ENCODE measurements at regions not wholly inside any gene's neighbourhood (a gene's known extent, or its start where the extent isn't known, plus 50 kb on each side); places are given as distances from the start of the nearest gene placed in this dataset.
"Not testable (repeated sequence)": the region's sequence is repeated elsewhere in the genome, so short reads cannot be mapped to it uniquely, and the experiment has no call there.

DNA sequence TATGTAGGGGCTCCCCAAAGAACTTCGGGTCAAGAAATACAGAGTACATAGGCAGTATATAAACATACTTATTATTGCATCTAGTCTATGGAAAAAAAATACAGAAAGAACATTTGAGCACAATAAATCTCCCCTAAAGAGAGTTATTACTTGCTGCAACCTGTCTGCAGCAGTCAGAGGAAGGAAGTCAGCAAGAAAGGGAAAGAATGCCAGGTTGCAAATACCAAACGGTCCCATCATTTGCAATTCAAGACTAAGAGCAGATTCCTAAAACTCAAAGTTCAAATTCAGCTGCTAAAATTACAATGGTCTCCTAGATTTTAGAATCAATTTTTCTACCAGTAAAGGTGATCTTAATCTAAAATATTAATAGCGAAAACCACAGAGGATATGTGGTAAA is 236.2 kb upstream of the NUDT6 start:
- no peak for DNase-seq (ENCODE audit: low spot score)

DNA sequence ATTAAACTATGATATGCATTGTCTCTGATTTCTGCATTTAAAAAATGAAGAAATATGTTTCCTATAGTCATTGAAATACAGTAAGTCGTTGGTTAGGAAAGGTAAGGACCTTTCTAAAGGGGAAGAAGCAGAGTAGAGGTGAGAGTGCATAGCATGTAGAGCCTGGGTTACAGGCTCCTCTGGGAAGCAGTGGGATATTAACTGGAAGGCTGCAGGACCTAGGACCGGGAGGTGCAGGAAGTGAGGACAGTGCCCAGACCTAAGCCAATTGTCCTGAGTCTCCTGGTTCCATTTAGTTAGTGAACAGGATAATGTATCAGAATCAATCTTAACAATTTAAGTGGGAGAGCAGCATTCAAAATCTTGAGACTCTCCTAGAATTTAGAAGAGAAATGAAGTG is 237.1 kb upstream of the NUDT6 start:
- DNase-seq (ENCODE audit: low spot score): no peak

DNA sequence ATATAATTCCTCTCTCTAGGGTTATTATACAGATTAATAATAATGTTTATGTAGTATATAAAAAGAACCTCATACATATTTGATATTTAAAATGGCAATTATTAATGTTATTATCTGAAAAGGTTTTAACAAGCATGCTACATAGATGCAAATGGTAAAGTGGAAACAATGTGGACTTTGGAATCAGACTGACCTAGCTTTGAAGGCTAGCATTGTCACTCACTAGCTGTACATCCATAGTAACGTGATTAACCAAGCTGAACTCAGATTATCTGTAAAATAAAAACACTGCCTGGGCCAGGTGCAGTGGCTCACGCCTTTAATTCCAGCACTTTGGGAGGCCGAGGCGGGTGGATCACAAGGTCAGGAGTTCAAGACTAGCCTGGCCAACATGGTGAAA is 233.7 kb upstream of the SPRY1 start:
- DNase-seq (ENCODE audit: low spot score): no peak

DNA sequence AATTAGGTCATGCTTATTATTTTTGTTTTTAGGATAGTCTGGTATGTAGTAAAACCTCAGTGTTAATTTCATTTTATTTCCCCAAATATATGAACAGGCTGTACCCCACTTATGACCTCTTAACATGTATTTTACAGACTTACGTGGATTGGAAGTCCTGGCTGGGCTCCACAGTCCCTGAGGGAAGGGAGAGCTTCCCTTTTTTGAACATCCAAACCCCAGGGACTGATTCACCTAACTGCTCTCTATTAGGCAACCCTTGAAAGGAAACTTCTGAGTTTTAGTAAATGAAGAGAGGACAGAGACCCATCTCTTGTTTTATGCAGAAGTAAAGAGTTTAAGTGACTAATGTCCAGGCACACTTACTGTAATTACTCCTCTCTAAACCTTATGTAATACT is 233.1 kb upstream of the SPRY1 start:
- no peak for DNase-seq (ENCODE audit: low spot score)

DNA sequence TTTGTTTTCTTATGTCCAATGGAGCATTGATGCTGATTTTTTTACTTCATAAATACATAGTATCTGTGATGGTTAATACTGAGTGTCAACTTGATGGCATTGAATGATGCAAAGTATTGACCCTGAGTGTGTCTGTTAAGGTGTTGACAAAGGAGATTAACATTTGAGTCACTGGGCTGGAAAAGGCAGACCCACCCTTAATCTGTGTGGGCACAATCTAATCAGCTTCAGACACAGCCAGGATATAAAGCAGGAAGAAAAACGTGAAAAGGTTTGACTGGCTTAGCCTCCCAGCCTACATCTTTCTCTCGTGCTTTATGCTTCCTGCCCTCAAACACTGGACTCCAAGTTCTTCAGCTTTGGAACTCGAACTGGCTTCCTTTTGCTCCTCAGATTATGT is 230.6 kb upstream of the SPRY1 start:
- DNase-seq (ENCODE audit: low spot score): no peak

DNA sequence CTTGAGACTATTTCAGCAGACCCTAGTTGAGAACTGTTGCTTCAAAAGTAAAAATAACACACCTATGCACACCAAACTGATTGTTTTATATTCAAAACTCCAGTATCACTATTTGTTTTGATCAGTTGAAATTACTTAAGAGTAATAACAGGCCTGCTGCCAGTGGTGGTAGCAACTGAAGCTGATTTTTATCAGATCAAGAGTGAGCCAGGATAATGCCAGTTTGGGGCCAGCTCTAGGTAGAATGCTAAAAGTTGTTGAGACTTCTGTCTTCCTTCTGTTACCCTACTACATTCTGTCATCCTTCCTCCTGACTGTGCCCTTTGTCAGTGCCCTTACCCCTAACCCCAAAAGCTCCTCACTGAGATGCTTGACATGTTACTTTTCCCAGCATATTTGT is 228.7 kb upstream of the SPRY1 start:
- no peak for DNase-seq (ENCODE audit: low spot score)

DNA sequence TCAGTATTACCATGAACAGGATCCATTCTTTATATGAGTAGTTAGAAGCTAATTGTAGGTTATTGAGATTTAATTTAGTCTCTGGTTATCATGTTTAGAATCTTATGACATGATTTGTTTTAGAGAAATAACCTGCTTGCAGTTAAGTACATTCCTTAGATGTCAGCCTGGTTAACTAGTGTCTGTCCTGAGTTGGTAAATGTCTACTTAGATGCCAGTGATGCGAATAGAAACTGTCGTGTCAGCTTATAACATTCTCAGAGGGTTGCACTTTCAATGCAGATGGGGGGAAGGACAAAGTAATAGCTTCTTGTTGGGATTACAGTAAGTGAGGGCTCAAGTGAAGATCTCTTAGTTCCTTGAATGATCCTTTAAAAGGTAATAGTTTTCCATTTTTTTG is 227.8 kb upstream of the SPRY1 start:
- no peak for DNase-seq (ENCODE audit: low spot score)

DNA sequence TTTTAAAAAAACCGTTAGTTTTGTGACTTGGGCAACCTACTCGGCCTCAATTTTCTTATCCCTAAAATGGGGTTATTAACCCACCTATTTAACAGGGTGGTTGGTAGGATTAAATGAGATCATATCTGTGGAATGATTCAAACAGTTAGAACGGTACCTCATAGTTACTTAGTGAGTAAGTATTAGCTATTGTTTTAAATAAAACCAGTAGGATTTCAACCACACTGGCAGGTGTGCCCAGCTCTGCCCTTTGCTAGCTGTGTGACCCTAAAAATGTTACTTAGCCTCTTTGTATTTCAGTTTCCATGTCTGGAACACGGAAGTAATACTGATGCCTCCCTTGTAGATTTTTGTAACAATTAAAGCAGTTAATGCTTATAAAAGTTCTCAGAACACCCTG is 225.8 kb upstream of the SPRY1 start:
- no peak for DNase-seq (ENCODE audit: low spot score)

DNA sequence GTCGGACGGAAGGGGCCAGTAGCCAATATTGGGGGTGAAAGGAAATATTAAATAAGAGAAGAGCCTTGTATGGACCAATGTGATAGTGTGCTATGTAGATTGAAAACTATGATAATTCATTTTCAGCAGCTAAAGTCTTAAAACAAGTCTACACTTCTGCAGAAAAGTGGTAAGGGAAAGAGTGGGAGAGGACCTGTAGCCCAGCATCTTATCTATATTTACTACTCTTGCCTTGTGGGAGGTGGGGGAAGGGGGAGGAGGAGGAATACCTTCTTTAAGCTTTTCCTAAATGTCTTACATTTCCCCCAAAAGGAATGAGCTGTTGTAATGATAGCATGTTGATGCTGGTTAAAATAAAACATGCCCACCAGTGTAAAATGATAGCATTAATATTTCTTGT is 220.0 kb upstream of the SPRY1 start:
- DNase-seq (ENCODE audit: low spot score): no peak

DNA sequence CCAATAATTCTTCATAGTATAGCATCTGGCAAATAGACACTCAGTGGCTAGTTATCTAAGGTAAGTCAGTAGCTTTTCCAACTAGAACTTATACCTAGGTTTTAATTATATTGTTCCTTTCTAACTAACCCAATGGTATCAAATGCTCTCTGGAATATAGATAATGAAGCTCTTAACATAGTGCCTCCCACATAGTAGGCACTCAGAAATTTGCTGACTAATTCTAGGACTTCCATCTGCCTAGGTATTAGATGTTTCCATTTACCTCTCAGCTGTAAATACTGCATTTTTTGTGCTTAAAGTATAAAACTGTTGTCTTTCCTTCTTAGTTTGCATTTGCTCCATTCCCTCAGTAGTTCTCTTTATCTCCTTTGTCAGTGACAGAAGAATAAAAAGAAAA is 214.3 kb upstream of the SPRY1 start:
- DNase-seq (ENCODE audit: low spot score): no peak

DNA sequence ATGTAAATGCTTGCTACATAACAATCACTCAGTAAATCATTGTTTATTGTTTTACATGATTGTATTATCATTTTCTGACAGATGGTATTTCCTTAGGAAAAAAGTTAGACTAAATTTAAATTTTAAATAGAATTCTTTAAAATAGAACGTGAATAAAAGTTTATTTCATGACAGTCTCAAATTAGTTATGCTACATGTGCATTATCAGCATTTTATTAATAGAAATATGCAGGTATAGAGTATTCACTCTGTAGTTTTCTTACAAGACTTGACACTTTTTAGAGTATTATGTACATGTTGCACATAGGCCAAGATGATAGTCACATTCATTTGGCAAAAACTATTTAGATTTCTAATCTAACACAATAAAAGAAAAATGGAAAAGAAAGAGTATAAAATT is 213.3 kb upstream of the SPRY1 start:
- no peak for DNase-seq (ENCODE audit: low spot score)

DNA sequence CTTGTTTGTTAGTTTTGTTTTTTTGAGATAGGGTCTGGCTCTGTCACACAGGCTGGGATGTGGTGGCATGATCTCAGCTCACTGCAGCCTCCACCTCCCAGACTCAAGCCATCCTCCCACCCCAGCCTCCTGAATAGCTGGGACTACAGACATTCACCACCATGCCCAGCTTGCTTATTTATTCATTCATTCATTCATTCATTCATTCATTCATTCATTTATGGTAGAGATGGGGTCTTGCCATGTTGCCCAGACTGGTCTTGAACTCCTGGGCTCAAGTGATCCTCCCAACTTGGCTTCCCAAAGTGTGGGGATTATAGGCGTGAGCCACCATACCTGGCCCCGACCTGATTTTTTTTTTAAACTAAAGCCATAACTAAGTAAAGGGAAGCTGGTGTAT is 212.8 kb upstream of the SPRY1 start:
- DNase-seq (ENCODE audit: low spot score): not testable (repeated sequence)

DNA sequence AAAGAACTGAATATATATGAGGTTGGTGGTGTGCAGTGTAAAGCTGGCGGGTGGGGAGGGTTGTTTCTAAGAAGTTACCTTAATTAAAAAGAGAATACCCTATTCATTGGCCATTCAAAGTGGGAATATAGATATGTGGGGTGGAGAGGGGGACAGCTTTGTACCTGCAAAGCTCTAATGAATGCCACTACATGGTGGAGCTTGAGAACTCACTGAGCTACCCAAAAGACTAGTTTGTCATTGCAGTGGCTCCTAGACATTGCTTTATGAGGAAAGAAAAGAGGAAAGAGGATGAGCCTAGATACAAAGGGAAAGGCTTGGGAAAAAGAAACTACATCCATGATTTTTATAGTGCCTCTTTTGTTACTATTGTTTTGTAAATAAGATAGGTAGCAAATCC is 209.9 kb upstream of the SPRY1 start:
- DNase-seq (ENCODE audit: low spot score): no peak

DNA sequence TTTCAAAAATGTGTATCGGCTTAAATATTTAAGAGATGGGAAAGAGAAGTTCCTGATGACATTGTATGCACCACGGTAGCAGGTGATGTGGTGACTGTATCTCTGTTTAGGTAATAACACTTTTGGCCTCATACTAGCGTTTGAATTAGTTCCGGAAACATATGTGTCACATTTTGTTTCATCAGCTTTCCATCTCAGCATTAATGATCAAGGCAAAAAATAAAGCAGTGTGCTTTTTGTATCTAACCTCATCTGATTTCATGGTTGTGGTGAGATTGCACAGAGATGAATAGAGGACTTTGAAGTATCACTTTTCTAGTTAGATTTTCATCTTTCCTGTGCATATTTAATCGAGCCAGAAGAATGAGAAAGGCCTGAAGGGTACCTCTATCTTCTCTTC is 206.4 kb upstream of the SPRY1 start:
- no peak for DNase-seq (ENCODE audit: low spot score)

DNA sequence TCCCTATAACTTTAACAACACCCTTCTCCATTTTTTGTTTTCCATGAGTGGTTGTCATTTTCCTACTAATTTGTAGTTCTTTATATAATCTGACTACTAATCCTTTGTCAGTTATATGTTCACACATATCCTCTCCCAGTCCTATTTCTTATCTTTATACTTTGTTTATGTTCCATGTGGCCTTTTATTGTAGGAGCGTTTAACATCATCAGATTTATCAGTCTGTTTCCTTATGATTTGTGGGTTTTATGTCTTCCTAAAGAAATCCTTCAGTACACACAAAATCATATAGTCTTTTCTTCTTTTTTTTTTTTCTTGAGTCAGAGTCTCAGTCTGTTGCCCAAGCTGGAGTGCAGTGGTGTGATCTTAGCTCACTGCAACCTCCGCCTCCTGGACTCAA is 204.9 kb upstream of the SPRY1 start:
- no peak for DNase-seq (ENCODE audit: low spot score)

DNA sequence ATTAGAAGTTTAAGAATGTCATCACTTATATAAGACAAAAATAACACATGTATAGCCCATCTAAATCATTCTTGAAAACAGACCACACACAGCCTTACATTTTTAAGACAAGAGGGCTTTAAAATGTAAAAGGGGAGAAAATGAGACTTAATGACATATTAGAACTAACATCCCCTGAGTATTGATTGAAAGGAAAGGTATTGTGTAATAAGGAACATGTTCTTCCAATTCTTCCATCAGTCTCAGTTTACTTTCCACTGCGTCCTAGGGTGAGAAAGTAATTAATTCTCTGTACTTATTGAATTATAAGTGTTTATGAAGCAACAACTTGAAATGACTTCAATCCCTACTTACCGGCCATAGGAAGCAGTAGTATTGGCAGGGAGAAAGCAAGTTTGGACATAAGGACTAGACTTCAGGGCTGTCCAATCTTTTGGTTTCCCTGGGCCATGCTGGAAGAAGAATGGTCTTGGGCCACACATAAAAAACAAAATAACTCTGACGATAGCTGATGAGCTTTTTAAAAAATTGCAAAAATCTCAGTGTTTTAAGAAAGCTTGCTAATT is 202.7 kb upstream of the SPRY1 start:
- DNase-seq (ENCODE audit: low spot score): no peak

DNA sequence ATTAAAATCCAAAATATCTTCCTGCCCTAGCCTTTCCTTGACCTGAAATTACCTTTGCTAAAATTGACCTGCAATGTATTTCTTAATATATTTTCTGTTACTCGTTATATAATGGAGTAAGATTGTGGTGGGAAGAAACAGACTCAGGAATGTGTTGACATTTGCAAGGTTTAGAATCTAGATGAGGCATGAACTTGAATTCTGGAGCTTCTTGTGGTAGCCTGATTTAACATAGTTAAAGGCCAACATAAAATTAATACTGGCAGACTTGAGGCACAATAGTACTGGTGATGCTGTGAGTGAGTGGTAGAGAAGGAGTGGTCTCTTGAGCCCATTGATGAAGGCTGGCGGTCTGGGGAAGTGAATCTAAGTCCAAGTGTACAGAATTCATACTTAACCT is 197.9 kb upstream of the SPRY1 start:
- no peak for DNase-seq (ENCODE audit: low spot score)

DNA sequence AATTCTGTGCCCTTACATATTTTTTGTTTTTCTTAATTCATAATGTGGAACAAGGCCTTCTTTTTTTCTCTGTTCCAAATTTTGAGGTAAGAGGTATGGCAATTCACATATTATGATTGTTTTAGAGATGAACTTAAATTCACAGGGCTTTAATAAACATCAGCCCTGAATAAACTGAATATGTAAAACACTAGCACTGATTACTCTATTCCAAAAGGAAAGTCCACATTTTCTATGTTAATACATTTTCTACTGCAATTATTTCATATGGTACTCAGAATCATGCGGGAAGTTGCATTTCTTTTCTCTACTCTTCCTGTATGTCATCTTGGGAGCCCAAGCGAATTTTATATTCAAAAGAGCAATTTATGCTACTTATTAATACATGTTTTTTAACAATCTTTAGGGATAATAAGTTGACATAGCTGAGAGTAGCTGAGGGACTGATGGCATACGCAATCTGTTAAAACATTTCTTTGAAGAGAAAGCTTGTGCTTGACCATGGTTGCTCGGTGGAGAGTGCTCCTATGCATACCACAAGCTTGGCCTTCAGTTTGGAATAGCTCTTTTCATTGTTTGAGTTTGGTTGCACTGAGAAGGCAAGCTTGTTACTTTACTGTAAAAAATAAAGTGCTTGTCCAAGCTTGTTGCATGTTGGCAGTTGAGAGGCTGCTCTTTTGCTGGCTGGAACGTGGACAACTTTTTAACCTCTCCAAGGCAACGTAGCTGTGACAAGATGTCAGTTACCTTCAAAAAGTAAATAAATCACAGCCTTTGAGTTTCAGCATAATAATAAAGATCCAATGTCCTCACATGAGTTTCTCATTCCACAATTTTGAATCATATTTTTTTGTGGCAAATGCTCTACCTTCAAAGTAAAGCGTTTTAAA is 196.3 kb upstream of the SPRY1 start:
- DNase-seq (ENCODE audit: low spot score): no peak

DNA sequence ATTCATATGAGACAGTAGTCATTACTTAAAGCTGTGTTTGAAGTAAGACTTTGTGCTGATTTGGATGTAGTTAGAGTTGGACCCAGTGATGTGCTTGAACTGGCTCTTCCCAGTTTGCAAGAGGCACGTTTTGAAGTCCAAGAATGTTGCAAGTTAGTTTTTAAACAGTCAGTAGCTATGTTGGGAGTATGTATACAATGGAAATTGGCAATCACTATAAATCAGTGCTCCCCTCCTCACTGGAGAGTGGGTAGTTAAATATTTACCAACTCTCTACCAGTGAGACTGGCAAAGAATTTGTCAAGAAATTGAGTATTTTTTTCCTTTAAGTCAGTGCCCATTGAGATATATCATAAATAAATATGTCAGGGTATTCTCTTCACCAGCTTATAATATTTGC is 191.9 kb upstream of the SPRY1 start:
- no peak for DNase-seq (ENCODE audit: low spot score)

DNA sequence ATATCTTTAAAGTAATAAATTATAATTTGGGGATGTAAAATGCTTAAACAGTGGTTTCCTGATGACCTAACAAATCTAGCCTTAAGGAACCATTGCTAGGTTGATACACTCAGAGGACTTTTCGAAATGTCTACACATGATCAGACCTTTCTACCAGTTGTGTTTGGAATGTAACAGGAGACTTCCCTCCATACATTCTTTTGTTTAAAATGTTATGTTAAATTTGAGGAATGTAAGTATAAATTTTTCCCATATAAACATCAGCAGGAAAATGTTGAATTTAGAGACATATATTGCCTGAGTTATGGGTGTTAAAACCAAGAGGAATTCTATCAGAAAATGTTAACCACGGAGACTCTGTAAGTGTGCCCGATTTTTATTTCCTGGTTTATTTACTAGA is 190.6 kb upstream of the SPRY1 start:
- no peak for DNase-seq (ENCODE audit: low spot score)

DNA sequence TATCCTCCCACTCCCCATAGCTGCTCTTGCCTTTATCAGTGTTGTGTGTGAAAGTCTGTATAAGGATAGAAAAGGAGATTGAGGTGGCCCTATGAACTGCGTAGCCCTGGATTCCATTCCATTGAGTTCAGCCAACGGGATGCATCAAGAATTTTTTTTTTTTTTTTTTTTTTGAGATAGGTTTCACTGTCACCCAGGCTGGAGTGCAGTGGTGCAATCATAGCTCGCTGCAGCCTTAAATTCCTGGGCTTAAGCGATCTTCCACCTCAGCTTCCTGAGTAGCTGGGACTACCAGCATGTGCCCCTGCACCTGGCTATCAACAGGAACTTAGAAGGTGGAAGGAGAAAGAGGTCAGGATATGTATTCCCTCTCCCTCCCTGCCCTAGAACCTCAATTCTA is 187.2 kb upstream of the SPRY1 start:
- DNase-seq (ENCODE audit: low spot score): no peak

DNA sequence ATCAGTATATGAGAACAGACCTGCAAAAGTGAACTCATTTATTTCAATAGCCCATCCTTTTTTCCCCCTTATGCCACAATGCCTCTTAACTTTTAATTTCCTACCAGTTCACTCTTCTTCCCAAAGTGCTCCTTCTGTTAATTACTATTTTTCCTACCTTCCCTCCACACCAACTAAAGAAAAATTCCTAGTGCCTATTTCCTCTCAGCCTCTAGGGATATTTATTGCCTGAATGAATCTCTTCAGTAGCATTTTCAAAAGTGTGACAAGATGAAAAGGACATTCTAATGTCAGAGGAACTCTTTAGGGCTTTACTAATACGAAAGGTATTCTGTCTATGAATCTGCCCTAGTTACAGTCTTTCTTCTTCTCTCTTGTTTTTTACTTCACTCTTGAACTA is 181.1 kb upstream of the SPRY1 start:
- DNase-seq (ENCODE audit: low spot score): no peak

DNA sequence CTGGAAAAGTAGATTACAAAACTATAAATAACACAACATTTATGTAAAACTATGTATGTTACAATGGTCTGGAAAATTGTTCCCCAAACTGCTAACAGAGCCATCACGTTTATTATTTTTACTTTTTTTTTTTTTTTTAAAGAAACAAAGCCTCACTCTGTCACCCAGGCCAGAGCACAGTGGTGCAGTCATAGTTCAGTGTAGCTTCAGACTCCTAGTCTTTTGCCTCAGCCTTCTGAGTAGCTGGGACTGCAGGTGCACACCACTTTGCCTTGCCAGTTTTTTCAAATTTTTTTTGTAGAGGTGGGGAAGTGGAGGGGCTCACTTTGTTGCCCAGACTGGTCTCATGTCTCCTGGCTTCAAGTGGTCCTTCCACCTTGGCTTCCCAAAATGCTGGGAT is 180.1 kb upstream of the SPRY1 start:
- no peak for DNase-seq (ENCODE audit: low spot score)

DNA sequence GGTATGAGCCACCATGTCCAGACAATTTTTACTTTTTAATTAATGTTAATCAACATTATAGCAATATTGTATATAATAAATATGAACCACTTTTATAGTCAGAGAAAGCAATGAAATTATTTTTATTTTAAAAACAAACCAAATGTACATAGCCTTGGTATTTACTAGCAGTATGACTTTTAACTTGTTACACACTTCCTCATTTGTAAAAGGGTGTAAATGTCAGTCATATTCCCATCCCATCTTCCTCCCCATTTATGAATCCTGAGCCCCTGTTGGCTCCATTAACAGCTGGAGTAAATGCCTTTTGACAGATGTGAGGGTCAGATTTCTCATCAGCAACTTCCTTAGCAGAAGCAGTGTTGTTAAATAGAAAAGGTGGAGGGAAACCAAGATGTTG is 179.6 kb upstream of the SPRY1 start:
- no peak for DNase-seq (ENCODE audit: low spot score)
